HG02798 (cell line): ENCODE measurements at regions not wholly inside any gene's neighbourhood (a gene's known extent, or its start where the extent isn't known, plus 50 kb on each side); places are given as distances from the start of the nearest gene placed in this dataset.
"Not testable (repeated sequence)": the region's sequence is repeated elsewhere in the genome, so short reads cannot be mapped to it uniquely, and the experiment has no call there.

Experiments used
- ATAC-seq: cut with Tn5 transposase; IDR thresholded peaks from one replicate; pipeline ENCODE4 v1.9.1; 2021; ENCODE audit warnings: mild to moderate bottlenecking; ENCODE audit not compliant: unreplicated experiment, poor library complexity

DNA sequence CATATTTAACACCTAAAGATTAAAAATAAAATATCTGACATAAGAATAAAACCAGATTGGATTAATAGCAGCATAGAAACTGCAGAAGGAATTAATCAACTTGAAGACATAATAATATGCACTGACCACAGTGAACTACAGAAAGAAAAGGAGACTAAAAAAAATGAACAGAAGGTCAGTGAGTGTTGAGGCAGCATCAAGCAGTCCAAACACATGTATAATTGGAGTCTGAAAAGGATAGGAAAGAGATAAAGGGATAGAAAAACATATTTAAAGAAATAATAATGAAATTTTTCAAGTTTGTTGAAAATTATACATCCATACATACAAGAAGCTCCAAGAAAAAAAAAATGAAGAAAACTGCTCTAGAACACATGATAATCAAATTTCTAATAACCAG, 756.2 kb downstream of the GATA3 start:
- ATAC-seq: no peak

DNA sequence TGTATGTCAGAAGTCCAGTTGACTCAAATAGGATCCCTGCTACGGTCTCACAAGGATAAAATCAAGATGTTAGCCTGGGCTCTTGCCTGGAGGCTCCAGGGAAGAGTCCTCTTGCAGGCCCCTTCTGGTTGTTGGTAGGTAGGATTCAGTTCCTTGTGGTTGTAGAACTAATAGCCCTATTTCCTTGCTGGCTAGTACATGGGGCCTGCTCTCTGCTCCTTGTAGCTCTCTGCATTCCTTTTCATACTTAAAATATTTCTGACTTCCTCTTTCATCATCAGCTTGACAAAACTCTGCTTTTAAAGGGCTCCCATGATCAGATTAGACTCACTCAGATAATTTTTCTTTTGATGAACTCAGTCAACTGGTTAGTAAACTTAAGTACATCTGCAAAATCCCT, 756.7 kb downstream of the GATA3 start:
- no peak for ATAC-seq

DNA sequence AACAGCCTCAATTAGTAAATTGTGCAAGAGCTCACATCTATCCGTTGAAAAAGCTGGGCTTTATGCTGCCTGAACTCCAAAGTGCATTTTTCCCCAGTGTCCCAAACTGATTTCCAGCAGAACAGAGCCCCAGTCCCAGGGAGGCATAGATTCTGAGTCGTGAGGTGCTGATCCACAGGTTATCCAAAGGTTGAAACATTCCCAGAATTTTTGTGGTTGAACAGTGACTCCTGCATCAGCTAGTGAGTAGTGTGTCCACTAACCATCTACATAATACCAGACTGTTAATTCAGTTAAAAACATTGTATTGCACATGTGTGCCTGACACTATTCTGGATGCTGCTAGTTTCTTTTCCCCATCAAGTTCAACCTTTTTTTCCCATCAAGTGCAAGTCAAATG, 761.5 kb downstream of the GATA3 start:
- no peak for ATAC-seq

DNA sequence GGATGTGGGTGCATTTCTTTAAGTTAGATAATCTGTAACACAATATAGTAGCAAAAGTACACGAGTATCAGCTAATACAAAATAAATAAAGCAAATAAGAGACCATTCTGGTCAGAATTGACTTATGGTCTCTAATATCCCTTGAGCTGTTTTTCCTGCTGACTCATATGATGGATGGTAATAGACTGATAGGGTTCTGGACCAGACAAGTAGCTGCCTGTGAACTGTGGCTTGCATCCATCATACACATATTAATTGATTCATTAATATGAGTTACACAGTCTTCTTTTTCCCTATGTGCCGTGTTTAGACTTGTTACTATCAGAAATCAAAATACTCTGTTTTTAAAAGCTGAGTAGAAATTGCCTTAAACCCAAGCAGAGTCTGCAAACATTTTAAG, 762.8 kb downstream of the GATA3 start:
- ATAC-seq: no peak

DNA sequence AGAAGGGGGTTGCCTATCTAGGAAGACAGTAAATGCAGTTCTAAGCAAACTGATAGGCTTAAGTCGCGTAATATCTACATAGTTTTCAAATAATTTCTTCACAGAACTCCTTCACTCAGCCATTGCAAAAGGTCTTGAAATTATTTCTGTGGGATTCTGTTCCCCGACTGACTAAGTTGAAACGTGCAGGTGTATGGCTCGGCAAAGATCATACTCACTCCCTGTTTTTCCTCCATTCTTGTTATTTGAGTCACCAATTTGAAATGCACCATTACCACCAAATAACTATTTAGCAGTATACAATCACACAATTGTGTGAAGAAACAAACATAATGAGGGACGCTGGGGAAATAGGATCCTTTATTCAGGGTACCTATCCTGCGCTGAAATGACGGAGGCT, 771.1 kb downstream of the GATA3 start:
- ATAC-seq: no peak

DNA sequence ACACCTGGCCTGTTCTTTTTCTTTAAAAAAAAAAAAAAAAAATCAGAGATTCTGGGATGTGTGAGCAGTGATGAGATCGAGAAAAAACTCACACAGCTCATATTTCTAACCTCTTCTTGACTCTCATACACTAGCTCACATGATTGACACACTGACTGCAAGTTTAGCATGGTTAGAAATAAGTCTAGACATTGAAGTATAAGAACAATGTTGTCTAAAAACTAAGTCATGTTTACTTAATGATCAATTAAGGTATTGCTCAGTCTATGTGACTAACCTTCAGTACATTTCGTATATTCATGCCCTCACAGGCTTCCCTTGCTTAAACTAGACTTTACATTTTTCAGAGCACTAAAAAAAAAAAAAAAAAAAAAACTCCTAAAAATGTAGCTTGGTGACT, 775.1 kb downstream of the GATA3 start:
- ATAC-seq: no peak

DNA sequence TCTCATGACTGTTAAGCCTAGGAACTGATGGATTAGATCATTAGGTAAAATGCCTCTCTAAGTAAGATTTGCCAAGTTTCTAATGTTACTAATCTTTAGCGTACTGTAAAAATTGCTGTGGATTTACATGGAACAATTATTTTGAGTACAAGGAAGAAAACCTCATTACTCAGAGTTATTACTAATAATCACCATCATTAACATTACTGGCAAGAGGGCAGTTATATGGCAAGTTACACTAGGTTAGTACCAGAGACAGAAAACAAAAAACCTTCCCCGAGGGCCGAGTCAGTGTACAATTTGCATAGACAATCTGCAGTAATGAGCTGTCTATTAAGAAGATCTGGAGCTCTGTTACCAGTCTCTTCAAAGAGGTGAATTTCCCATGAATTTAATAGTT, 775.6 kb downstream of the GATA3 start:
- no peak for ATAC-seq

DNA sequence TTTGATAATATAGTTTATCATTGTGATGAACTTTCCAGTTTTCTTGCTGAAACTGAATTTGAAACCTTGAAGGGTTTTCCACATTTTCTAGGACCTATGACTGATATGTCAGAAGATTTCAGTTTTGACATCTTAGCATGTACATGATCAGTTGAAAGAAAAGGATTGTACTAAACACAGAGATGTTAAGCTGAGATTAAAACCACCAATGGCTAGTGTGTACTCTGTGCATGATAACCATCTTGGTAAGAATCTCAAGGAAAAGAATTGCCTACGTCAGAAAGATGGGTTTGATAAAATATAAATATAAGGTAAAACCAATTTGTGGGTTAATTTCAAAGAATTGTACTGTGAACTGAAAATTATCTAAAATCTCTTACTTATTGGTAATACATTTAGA, 776.4 kb downstream of the GATA3 start:
- ATAC-seq: no peak

DNA sequence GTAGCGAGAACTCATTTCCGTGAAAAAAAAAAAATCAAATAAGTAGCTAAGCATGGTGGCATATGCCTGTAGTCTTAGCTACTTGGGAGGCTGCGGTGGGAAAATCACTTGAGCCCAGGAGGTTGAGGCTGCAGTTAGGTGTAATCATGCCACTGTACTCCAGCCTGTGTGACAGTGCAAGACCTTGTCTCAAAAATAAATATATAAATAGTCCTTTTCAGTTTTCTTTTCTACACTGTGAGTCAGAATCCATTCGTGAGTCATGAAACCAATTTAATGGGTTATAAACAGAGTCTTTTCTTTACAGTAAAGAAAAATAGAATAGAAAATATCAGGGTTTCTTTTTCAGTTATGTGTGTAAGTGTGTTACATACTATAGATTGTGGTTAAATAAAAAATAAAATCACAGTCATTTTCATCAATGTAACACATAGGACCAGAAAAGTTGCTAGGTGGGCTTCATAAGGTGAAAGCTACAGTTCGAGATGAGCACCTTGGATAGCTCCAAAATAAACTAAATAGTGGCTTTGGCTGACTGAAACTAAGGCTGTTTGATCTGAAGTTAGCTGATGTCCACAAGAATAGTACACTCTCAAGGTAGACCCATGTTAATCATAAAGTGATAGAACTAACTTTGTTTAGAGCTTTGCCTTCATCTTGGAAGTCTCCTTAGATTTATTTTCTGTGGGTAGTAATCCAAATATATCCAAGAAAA, 781.1 kb downstream of the GATA3 start:
- ATAC-seq: no peak

DNA sequence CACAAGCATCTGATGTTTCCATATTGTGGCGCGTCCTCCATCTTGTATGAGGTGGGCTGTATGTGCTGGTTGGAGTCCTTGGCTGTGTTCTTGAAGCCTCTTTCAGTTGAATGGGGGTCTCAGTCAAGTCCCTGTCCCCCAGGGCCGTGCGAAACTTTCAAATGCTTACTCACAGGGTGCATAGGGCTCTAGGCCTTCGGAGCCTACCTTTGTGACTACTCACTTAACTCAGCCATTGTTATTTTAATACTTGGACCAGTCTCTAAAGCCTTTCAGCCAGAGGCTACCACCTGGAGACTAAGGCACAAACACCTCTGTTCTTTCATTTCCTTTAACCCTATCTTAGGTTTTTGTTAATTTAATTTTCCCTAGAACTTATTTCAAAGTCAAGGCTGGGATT, 785.9 kb downstream of the GATA3 start:
- no peak for ATAC-seq

DNA sequence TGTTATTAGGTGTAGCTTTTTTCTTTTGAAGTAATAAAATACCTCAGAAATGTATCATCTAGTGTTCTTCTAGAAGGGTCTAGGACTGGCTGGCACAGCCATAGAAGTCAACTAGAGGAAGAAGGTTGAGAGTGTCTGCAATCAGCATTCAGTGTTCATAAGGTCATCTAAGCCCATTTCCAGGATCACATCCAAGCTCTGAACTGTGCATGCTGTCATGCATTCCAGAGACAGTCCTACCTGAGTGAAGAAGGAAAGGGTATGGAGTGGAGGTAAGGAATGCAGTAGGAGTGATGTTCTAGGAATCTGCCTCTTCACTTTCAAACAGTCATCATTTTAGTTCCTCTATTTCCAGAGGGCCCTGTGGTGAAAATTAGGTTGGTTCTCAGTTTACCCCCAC, 789.7 kb downstream of the GATA3 start:
- ATAC-seq: no peak

DNA sequence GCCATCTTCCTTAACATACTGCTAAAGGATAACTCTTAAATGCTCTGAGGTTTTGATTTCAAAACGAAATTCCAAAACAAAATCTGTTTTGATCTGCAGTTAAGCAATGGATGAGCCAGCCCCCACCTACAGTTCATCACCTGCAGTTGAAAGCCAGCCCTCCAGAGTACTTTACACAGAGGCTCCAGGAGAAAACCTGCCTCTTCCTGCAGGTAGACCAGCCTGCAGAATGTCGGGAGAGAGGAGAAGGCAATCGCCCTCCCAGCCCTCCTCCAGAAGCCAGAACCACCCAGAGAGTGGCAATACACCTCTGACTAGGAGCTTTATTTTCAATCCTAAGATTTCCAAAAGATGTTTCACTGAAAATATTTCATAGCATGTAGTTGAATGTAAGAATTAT, 798.1 kb downstream of the GATA3 start:
- ATAC-seq: no peak

DNA sequence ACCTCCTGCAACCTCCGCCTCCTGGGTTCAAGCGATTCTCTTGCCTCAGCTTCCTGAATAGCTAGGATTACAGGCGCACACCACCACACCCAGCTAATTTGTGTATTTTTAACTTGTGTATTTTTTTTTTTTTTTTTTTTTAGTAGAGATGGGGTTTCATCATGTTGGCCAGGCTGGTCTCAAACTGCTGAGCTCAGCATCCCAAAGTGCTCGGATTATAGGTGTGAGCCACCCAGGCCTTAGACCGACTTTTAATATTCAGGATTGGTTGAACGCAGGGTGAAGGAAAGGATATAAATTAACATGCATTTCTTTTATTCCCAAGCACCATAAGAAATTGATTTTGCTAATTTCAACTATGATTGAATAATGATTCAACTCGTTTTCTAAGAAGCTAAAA, 798.6 kb downstream of the GATA3 start:
- ATAC-seq: no peak

DNA sequence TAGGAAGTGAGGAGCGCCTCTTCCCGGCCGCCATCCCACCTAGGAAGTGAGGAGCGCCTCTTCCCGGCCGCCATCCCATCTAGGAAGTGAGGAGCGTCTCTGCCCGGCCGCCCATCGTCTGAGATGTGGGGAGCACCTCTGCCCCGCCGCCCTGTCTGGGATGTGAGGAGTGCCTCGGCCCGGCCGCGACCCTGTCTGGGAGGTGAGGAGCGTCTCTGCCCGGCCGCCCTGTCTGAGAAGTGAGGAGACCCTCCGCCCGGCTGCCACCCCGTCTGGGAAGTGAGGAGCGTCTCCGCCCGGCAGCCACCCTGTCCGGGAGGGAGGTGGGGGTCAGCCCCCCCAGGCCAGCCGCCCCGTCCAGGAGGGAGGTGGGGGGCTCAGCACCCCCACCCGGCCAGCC, 814.4 kb downstream of the GATA3 start:
- ATAC-seq: not testable (repeated sequence)

DNA sequence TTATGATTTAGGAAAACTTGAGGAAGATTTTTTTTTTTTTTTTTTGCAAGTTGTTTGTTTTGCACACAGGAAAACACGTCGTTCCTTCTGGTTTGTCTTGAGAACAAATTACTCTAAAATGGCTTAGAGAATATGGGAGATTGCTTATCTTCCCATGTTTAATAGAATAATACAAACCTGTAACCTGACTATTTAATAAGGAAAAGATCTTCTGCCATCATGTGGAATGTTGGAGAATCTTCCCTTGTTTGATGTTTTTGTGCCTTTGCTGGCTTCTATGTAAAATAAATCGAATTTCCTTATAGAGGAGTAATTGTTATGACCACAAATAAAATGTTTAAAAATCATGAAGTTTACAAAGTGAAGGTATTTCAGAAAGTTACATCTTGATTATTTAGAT, 818.8 kb downstream of the GATA3 start:
- ATAC-seq: no peak

DNA sequence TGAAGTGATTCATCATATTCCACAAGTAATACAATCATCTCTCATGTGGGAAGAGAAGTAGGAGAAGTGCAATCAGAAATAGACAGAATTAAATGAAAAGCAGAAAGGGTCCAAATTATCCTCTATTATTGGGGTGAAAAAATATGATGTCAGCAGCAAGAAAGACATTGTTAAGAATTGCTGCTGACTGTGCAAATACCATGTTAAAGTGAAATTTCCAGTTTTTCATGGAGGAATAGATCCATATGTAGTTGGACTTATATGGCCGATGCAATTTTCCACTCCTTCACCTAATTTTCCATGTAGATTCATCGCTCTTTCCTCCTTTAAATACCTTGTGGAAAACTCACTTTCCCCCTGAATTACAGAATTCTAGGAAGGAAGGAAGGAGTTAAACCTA, 819.8 kb downstream of the GATA3 start:
- no peak for ATAC-seq

DNA sequence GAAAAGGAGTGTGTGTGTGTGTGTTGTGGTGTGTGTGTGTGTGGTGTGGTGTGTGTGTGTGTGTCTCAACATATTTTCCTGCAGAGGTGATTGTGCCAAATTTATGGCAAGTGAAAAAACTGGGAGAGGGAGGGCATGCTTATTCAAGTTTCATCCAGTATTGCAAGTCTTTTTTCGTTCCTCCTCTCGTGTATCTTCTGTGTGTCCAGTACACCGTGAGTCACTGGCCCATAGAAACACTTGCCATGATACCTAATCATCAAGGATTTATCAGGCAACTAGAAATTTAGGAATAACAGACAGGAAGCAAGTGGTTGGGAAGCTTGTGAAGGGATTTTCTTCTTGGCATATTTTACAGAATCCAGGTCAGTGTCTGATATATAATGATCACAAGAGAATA, 820.5 kb downstream of the GATA3 start:
- no peak for ATAC-seq

DNA sequence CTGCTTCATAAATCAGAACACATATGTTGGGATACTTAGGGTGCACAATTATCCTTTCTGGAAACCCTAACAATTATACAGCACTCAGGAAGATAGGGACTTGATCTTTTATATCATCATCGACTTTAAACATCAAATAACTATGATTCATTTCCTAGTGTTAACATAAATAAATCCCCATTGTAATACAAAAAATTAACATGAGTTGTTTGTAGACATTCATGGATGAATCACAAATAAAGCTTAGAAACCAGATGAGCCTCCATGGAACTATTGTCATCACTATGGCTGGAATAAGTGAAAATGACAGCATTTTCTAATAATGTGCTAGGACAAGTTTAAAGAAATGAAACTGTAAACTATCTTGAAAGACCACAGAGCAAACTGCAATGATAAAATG, 821.7 kb downstream of the GATA3 start:
- no peak for ATAC-seq

DNA sequence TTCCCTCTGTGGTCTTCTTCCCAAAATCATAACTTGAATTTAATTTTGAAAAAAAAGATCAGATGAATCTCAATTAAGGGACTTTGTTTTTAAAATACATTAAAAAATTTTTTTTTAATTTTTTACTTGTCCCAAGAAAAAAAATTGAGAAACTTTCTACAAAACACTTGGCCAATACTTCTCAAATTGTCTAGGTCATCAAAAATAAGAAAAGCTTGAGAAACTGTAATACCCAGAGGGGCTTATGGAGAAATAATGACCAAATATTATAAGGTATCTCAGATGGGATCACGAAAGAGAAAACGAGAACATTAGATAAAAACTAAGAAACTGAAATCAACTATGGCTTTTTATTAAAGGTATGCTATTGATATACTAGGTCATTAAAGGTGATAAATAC, 835.0 kb downstream of the GATA3 start:
- ATAC-seq: no peak

DNA sequence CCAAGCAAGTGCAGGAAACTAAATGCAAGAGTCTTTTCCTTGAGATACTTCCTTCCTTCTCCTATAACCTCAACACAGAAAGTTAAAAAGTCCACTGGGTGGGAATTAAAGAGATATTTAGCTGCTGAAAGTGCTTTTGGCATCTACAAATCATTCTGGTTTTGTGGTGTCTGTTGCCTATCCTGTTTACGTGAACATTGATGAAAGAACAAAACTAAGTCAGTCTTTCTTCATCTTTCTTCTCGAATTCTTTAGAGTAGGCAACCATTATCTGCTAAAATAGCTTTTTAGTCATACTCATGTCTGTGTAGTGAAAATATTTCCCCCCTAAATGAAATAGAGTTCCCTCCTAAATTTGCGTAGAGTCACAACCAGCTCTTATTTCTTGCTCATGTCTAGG, 838.6 kb downstream of the GATA3 start:
- no peak for ATAC-seq

DNA sequence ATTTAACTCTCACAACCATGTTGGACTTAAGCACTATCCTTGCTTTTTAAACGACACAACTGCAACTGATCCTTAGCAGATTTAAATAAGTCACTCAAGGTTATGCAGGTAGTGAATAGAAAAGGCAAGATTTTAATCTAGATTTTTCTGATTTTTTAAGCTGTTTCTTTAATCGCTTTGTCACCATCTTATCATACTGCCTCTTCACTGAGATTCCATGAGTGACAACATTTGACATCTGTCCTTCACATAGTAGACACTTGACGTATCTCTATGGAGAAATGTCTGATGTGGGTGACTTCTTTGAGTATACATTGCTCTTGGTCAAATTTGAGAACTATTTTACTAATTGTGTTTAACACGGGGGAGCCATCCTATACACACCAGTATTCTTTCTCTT, 839.7 kb downstream of the GATA3 start:
- no peak for ATAC-seq

DNA sequence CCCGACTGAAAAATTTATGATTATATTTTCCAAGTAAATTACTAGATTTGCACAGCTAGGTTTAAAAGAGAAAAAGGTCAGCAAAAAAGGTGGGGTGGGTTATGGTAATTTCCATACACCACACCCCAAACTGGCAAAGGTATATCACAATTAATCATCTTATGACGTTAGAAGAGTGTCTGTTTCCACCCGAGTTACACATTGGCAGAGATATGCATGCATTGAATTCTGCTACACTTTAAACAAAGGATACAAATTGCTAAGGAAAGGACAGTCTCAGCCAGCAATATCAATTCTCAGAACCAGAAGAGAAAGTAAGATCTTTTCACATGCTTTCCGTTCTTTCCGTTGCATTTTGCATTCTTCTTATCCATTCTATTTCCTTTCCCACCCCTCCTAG, 843.3 kb downstream of the GATA3 start:
- no peak for ATAC-seq
